Activated T-helper 1 cell treated with anti-CD3 and anti-CD28 coated beads, Interleukin-12 subunit alpha, Interleukin-12 subunit beta, Interleukin-2, Interleukin-4 antibody, amounts not matched to agents 30 ng/mL and 10 ng/mL and 1 ng/mL, durations not matched to agents 14 hours and 24 hours and 36 hours (primary cell): ENCODE measurements at regions not wholly inside any gene's neighbourhood (a gene's known extent, or its start where the extent isn't known, plus 50 kb on each side); places are given as distances from the start of the nearest gene placed in this dataset.

ENCODE experiments used
- DNase-seq: peaks from one replicate; pipeline ENCODE4 v3.0.0; 2021; ENCODE audit warnings: low spot score
- H3K27ac Mint-ChIP-seq: one replicate; pipeline ENCODE4 v1.8.0; 2021; ENCODE audit warnings: mild to moderate bottlenecking, mixed read lengths
- H3K27me3 Mint-ChIP-seq: one replicate; pipeline ENCODE4 v1.8.0; 2022; ENCODE audit warnings: mild to moderate bottlenecking, moderate library complexity, mixed read lengths; ENCODE audit not compliant: insufficient read depth
- H3K36me3 Mint-ChIP-seq: one replicate; pipeline ENCODE4 v1.8.0; 2021; ENCODE audit warnings: low read depth, mixed read lengths
- H3K4me1 Mint-ChIP-seq: one replicate; pipeline ENCODE4 v1.8.0; 2021; ENCODE audit warnings: low read depth, mixed read lengths
- H3K4me3 Mint-ChIP-seq: one replicate; pipeline ENCODE4 v1.8.0; 2021; ENCODE audit warnings: mild to moderate bottlenecking, moderate library complexity, mixed read lengths
- H3K9me3 Mint-ChIP-seq: one replicate; pipeline ENCODE4 v1.8.0; 2021; ENCODE audit warnings: mixed read lengths
- intact Hi-C: fragments of 100-400 bp; cut with micrococcal nuclease; formaldehyde crosslinking; loops from one replicate; pipeline ENCODE4 v1.15.1; 2024

DNA sequence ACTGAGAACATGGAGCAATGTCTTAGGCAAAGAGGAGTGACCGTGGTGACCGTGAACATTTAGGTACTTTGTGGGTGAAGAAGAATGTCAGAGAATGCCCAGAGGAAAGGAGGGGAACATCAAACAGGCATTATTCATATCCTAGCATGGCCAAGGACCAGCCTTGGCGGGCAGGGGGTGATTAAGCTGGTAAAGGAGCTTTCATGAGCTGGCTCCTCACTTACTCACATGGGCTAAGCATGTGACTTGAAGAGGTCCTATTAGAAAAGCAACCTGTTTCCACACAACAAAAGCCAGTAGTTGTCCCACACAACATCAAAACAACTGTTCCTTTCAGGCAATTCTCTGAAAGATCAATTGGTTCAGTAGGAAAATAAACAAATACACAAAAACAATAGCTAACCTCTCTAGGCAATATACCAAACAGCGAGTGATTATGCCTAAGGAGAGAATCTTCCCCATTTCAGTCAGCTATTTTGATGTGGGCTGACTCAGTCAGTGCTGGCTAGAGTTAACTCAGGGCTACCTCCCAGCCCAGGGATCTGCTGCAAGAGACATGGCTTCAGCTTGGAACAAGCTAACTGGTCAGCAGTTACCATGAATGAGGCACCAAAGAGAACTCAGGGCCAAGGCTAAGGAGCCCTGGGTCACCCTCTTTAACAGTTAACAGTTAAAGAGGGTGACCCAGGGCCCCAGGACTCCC lies 283.5 kb downstream of the ARHGAP12 start:
- no peak overlapping the region for H3K4me3 Mint-ChIP-seq
- H3K27me3 Mint-ChIP-seq, result peaks cover 5% of the 10 kb centered on the region
- H3K36me3 Mint-ChIP-seq, result no peaks in the 10 kb centered on the region
- intact Hi-C loops, result no loop called here
- H3K9me3 Mint-ChIP-seq, result no peaks in the 10 kb centered on the region
- H3K27ac Mint-ChIP-seq, result no peak overlapping the region
- DNase-seq, result no peak
- no peaks in the 10 kb centered on the region for H3K4me1 Mint-ChIP-seq

DNA sequence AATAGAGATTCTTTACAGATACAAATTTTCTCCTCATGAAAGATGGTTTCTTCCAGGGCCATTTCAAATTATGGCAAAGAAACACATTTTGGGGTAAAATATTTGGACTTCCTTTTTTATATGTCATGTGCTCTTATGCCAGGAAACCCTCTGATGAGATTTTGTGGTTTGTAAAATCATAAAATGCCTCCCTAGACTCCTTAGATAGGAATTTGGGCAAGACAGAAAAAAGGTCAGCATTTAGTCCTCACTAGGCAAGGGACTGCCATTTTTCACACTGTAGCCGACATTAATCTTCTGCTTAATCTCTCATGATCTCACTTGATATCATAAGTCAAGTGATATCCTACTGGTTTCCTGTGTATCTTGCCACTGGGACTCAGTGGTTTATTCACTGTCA lies 286.4 kb downstream of the ARHGAP12 start:
- Mint-ChIP-seq H3K4me3 (no peak overlapping the region), H3K27ac (no peak overlapping the region), H3K4me1 (no peaks in the 10 kb centered on the region), H3K27me3 (peaks cover 5% of the 10 kb centered on the region), H3K36me3 (no peaks in the 10 kb centered on the region), H3K9me3 (peaks cover 9% of the 10 kb centered on the region)
- DNase-seq, result no peak
- intact Hi-C loops, result no loop called here

- Mint-ChIP-seq H3K4me3 (no peak overlapping the region), H3K27me3 (no peaks in the 10 kb centered on the region), H3K27ac (no peak overlapping the region), H3K9me3 (peaks cover 9% of the 10 kb centered on the region), H3K4me1 (no peaks in the 10 kb centered on the region), H3K36me3 (no peaks in the 10 kb centered on the region)
- no peak for DNase-seq
- intact Hi-C loops, result no loop called here
These were observed 293.1 kb downstream of the ARHGAP12 start for GRCh38 chr10:31635415-31636065.

DNA sequence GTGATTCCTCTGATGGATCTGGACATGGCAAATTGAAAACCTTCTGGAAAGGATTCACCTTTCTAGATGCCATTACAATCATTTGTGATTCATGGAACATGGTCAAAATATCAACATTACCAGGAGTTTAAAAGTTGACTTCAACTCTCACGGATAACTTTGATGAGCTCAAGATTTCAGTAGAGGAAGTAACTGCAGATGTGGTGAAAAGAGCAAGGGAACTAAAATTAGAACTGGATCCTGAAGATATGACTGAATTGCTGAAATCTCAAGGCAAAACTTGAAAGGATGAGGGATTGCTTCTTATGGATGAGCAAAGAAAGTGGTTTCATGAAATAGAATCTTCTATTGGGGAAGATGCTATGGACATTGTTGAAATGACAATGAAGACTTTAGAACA lies 293.6 kb downstream of the ARHGAP12 start:
- DNase-seq, result no peak
- intact Hi-C loops, result no loop called here
- H3K4me1 Mint-ChIP-seq, result no peaks in the 10 kb centered on the region

GRCh38 chr10:31630861-31631567 lies 297.6 kb downstream of the ARHGAP12 start:
- H3K36me3 Mint-ChIP-seq, result no peaks in the 10 kb centered on the region
- no peaks in the 10 kb centered on the region for H3K27me3 Mint-ChIP-seq
- intact Hi-C loops, result no loop called here
- DNase-seq, result no peak
- H3K4me3 Mint-ChIP-seq, result no peak overlapping the region
- no peak overlapping the region for H3K27ac Mint-ChIP-seq
- peaks cover 9% of the 10 kb centered on the region for H3K9me3 Mint-ChIP-seq
- H3K4me1 Mint-ChIP-seq, result no peaks in the 10 kb centered on the region

More for the DNA sequence above, 293.6 kb downstream of the ARHGAP12 start:
- Mint-ChIP-seq H3K27me3 (no peaks in the 10 kb centered on the region), H3K27ac (no peak overlapping the region), H3K9me3 (peaks cover 9% of the 10 kb centered on the region), H3K36me3 (no peaks in the 10 kb centered on the region), H3K4me3 (no peak overlapping the region)

DNA sequence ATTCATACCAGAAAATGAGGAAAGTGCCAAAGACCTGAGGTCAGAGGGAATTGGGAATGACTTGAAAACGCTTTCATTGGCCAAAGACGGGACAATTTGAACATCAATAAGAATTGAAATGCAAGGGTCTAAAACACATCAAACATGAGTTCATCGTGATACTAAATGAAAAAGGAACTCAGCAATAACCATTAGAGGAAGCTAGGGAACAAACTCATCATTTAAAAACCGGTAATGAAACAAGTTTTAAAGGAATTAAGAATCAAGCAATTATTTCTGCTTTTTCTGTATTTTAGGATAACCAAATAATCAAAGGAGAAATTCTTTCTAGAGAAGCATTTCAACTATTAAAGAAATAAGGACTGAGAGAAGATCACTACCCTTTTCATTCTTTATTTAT lies 303.1 kb downstream of the ARHGAP12 start:
- peaks cover 31% of the 10 kb centered on the region for H3K9me3 Mint-ChIP-seq
- no peak for DNase-seq
- H3K27ac Mint-ChIP-seq, result no peak overlapping the region
- H3K4me1 Mint-ChIP-seq, result no peaks in the 10 kb centered on the region
- intact Hi-C loops, result no loop called here
- peaks cover 2% of the 10 kb centered on the region for H3K36me3 Mint-ChIP-seq
- no peaks in the 10 kb centered on the region for H3K27me3 Mint-ChIP-seq
- no peak overlapping the region for H3K4me3 Mint-ChIP-seq

- no peak for DNase-seq
- H3K4me3 Mint-ChIP-seq, result no peak overlapping the region
- H3K27ac Mint-ChIP-seq, result no peak overlapping the region
- H3K4me1 Mint-ChIP-seq, result no peaks in the 10 kb centered on the region
- H3K9me3 Mint-ChIP-seq, result peaks cover 31% of the 10 kb centered on the region
- H3K27me3 Mint-ChIP-seq, result no peaks in the 10 kb centered on the region
- H3K36me3 Mint-ChIP-seq, result peaks cover 2% of the 10 kb centered on the region
- intact Hi-C loops, result no loop called here
These were observed 304.0 kb downstream of the ARHGAP12 start for GRCh38 chr10:31624611-31625010.

DNA sequence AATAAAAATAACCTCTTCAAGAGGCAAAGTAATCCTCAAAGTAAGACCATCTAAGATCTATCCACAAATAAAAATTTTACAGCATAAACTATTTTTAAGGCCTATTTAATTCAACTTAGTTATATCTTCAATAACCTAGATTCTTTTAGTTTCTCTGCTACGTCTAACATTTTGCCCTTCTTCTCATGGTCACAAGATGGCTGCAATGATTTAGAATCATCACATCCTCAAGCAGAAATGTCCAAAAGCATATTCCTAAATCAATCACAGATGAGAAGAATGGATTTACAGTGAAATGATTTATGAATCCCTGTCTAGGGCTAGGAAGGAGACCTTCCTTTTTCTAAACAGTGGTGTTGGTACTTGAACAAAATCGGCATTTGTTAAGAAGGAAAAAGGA lies 304.7 kb downstream of the ARHGAP12 start:
- Mint-ChIP-seq H3K4me3 (no peak overlapping the region), H3K27ac (no peak overlapping the region), H3K9me3 (peaks cover 31% of the 10 kb centered on the region), H3K27me3 (no peaks in the 10 kb centered on the region), H3K36me3 (peaks cover 2% of the 10 kb centered on the region), H3K4me1 (no peaks in the 10 kb centered on the region)
- DNase-seq, result no peak
- intact Hi-C loops, result no loop called here

GRCh38 chr10:31623466-31623865 lies 304.4 kb downstream of the ZEB1 start:
- Mint-ChIP-seq H3K27me3 (no peaks in the 10 kb centered on the region), H3K4me3 (no peak overlapping the region), H3K36me3 (peaks cover 2% of the 10 kb centered on the region), H3K27ac (no peak overlapping the region), H3K4me1 (no peaks in the 10 kb centered on the region), H3K9me3 (peaks cover 31% of the 10 kb centered on the region)
- DNase-seq, result no peak
- intact Hi-C loops, result no loop called here

- intact Hi-C loops, result no loop called here
- Mint-ChIP-seq H3K9me3 (peaks cover 31% of the 10 kb centered on the region), H3K36me3 (peaks cover 2% of the 10 kb centered on the region), H3K27me3 (no peaks in the 10 kb centered on the region), H3K4me1 (no peaks in the 10 kb centered on the region), H3K4me3 (no peak overlapping the region), H3K27ac (no peak overlapping the region)
- DNase-seq, result no peak
These were observed 304.0 kb downstream of the ZEB1 start for GRCh38 chr10:31622978-31623377.

DNA sequence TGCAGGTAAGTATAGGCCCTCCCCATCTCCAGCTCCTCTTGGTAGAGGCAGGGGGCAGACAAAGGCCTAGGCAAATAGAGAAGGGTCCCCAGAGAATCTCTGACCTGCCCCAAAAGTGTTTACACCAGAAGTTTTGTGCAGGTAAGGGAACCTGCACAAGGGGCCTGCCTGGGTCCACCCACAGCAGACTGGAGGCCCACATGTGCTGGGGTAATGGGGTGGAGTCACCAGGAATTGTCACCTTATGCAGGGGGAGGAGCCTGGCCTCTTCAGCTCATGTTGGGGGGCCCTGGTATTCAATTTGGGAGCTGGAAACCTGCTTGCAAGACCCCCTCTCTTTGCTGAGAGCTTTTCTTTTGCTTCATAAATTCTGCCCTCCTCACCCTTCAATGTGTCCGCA lies 302.7 kb downstream of the ZEB1 start:
- no peaks in the 10 kb centered on the region for H3K27me3 Mint-ChIP-seq
- peaks cover 28% of the 10 kb centered on the region for H3K9me3 Mint-ChIP-seq
- intact Hi-C loops, result no loop called here
- H3K27ac Mint-ChIP-seq, result no peak overlapping the region
- peaks cover 2% of the 10 kb centered on the region for H3K36me3 Mint-ChIP-seq
- no peak for DNase-seq
- no peak overlapping the region for H3K4me3 Mint-ChIP-seq
- no peaks in the 10 kb centered on the region for H3K4me1 Mint-ChIP-seq

- intact Hi-C loops, result no loop called here
- no peak for DNase-seq
- no peaks in the 10 kb centered on the region for H3K27me3 Mint-ChIP-seq
- no peak overlapping the region for H3K4me3 Mint-ChIP-seq
- H3K36me3 Mint-ChIP-seq, result peaks cover 2% of the 10 kb centered on the region
- peaks cover 18% of the 10 kb centered on the region for H3K9me3 Mint-ChIP-seq
- no peaks in the 10 kb centered on the region for H3K4me1 Mint-ChIP-seq
- H3K27ac Mint-ChIP-seq, result no peak overlapping the region
These were observed 301.5 kb downstream of the ZEB1 start for GRCh38 chr10:31620226-31621151.
